ENCODE measurements at regions not wholly inside any gene's neighbourhood (a gene's known extent, or its start where the extent isn't known, plus 50 kb on each side); places are given as distances from the start of the nearest gene placed in this dataset.
"Not testable (repeated sequence)": the region's sequence is repeated elsewhere in the genome, so short reads cannot be mapped to it uniquely, and the experiment has no call there.

DNA sequence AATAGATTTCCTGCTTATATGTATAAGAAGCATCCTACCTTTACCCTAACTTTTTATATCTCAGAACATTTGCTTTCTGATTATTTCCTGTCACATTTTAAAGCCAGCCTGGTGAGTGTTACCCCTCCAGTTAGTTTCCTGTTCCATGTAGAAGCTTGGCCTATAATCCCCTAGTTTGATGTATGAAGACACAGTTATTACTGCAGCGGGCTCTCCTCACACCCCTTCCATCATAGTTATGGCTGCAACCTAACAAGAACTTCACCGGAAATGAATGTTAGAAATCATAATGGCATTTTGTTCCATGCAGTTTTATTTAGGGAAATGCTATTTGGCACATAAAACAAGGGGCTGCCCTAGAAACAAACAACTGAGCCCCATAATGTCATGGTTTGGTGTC is 400.2 kb upstream of the SETBP1 start:
- no peak for DNase-seq (ENCODE audit: low spot score)

GRCh38 chr18:44286049-44286448 is 394.6 kb upstream of the SETBP1 start:
- ATAC-seq = no peak
- no peak for DNase-seq (ENCODE audit: low spot score)

More for the DNA sequence above, 400.2 kb upstream of the SETBP1 start:
- ATAC-seq = no peak

DNA sequence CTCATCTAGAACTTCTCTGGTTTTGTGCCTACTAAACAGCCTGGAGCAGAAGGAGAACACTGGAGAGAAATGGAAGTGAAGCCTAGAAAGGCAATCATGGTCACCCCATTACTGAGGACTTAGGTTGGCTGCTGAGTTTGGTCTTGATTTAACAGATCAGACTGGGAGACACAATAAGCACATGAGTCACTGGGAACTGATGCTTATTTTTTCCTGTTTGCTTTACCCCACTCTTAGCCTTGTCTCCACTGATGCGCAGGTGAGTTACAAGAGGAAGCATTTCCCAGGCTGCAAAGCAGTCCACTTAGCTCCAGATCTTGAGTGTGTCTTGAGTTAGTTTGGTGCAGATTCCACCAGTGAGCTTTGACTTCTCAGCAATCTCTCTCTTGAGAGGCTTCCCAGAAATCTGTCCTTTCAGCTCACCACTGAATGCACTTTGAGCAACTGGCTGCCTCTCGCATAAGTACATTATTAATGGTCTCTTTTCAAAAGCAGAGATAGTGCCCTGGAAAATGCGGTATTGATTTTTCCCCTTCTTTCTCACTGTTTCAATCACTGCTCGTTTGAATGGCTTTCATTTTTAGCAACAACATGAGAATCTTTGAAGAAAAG is 390.2 kb upstream of the SETBP1 start:
- ATAC-seq = no peak

GRCh38 chr18:44298566-44298965 is 382.1 kb upstream of the SETBP1 start:
- ATAC-seq = no peak
- no peak for DNase-seq (ENCODE audit: low spot score)

More for the DNA sequence above, 390.2 kb upstream of the SETBP1 start:
- DNase-seq (ENCODE audit: low spot score) = no peak

DNA sequence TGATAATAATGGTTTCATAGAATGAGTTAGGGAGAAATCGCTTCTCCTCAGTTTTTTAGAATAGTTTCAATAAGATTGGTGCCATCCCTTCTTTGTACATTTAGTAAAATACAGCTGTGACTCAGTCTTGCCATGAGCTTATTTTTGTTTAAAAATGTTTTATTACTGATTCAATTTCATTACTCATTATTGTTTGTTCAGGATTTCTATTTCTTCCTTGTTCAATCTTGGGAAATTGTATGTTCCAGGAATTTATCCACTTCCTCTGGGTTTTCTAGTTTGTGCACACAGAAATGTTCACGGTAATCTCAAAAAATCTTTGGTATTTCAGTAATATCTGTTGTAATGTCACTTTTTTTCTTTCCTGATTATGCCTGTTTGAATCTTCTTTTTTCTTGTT is 371.5 kb upstream of the SETBP1 start:
- DNase-seq (ENCODE audit: low spot score) (no peak), ATAC-seq (no peak)

DNA sequence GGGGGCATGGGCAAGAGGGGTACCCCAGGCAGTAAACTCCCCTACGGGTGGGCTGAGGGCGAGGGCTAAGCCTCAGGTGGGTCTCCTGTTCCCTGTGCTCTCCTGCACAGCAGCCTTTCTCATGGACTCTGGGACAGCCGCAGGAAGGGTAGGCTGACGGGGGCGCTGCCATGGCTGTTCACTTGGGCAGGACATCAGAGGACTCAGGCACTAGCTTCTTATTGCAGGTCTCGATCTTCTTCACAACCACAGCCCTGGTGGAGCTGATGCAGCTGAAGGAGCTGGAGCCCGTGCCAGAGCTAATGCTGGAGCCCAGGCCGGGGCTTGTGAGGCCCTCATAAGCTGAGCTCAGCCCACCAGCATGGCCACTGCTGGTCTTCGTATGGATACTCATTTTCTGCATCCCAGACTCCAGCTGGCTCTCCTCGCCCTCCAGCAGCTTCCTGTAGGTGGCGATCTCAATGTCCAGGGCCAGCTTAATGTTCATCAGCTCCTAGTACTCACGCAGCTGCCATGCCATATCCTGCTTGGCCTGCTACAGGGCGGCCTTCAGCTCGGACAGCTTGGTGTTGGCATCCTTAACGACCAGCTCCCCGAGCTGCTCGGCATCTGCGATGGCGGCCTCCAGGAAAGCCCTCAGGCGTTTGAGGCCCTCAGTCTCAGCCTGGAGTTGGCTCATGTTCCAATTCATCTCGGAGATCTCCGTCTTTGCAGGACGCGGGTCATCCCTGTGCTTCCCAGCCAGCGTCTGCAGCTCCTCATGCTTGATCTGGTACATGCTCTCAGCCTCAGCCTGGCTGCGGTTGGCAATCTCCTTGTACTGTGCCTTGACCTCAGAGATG is 359.8 kb upstream of the SETBP1 start:
- no peak for DNase-seq (ENCODE audit: low spot score)
- ATAC-seq = no peak

- DNase-seq (ENCODE audit: low spot score) (no peak), ATAC-seq (no peak)
Measured at GRCh38 chr18:44321868-44322590, 358.7 kb upstream of the SETBP1 start.

DNA sequence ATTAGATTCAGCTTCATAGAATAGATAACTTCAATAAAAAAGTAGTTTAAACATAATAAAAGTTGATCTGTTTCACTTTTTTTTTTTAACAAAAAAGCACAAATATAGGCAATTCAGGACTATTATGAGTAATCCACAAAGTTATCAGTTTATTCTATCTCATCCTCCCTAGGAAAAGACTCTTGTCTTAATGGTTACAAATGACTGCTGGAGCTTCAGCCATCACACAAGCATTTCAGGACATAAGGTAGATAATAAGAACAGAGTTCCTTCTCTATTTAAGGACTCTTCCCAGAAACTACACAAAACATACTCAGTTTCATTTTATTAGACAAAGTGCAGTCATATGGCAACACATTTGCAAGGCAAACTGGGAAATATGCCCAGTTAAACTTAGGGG is 357.6 kb upstream of the SETBP1 start:
- no peak for ATAC-seq
- DNase-seq (ENCODE audit: low spot score) = no peak

GRCh38 chr18:44324361-44324760 is 356.3 kb upstream of the SETBP1 start:
- ATAC-seq = no peak
- no peak for DNase-seq (ENCODE audit: low spot score)

DNA sequence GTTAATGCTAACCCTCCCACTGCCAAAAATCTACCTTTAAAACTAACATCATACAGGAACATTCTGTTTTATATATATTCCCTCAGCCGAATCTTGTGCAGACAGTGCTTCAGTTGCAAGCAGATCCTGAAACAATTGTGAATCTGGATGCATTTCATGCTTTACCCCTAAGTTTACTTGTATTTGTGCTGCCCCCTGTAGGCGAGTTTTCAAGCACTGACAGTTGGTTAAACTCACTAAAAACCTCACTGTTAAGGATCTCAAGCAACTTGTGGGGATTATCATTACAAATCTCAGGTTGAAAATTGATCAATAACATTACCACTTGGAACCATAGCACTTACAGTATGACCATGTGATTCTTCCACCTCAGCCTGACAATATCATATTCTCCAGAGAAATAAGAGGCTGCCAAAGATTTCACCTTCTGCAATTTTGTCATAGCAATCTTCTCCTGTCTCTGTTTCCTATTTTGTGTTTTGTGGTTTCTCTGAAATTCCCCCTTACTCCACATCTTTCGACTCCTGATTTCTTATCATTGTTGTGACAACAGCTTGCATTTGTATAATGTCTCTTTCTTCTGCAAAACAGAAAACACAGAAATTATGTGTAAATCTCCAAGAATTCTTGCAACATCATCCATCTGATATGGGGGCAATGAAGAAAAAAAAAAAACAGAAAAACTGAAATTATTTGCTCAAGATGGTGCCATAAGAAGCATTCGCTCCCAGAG is 354.6 kb upstream of the SETBP1 start:
- ATAC-seq = no peak

DNA sequence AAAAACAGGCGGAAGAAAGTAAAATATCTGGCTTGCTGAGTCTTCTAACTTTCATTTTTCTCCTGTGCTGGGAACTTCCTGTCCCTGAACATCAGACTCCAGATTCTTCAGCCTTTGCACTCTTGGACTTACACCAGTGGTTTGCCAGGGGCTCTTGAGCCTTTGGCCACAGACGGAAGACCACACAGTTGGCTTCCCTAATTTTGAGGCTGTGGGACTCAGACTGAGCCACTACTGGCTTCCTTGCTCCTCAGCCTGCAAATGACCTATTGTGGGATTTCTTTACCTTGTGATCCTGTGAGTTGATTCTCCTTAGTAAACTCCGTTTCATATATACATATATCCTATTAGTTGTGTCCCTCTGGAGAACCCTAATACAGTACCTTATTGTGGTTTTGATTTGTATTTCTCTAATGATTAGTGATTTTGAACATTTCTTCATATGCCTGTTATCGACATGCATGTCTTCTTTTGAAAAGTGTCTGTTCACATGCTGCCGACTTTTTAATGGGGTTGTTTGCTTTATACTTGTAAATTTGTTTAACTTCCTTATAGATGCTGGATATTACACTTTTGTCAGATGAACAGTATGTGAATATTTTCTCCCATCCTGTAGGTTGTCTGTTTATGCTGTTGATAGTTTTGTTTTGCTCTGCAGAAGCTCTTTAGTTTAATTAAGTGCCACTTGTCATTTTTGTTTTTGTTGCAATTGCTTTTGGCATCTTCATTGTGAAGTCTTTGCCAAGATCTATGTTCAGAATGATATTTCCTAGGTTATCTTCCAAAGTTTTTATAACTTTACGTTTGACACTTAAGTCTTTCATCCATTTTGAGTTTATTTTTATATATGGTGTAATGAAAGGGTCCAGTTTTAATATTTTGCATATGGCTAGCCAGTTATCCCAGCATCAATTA is 348.8 kb upstream of the SETBP1 start:
- no peak for DNase-seq (ENCODE audit: low spot score)
- no peak for ATAC-seq

More for the DNA sequence above, 354.6 kb upstream of the SETBP1 start:
- DNase-seq (ENCODE audit: low spot score) = no peak

DNA sequence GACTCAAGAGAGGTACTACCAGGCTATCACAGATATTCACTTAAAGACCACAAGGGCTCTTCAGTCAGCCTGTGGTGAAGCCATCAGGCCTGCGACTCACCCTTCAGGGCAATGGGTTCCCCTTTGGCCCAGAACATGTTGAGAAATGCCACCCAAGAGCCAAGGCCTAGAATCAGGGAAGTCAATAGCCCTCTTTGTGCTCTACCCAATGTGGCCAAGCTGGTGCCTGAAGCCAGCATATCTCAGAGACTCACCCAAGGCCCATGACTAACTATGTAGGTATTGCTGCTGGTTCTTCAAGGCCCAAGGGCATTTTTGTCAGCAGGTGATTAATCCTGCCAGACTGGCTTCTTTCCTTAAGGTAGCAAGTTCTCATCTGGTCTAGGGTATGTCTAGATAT is 338.9 kb upstream of the SETBP1 start:
- DNase-seq (ENCODE audit: low spot score) (no peak), ATAC-seq (no peak)

DNA sequence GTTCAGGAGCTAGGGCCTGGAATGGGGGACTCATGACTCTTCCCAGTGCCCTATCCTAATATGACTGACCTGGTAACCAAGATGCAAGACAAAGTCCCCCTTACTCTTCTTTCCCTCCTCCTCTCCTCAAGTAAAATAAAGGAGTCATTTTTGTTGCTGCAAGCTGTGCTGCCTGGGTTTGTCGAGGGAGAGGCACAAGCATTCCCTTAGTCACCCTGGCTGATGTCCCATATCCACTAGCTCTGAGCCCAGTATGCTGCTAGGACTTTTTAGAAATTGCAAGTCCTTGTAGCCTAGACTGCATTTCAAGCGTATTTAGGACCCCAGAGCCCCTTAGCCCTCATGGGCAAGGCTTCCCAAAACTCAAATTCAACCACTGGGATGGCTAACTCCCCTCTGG is 338.5 kb upstream of the SETBP1 start:
- ATAC-seq = no peak
- no peak for DNase-seq (ENCODE audit: low spot score)

DNA sequence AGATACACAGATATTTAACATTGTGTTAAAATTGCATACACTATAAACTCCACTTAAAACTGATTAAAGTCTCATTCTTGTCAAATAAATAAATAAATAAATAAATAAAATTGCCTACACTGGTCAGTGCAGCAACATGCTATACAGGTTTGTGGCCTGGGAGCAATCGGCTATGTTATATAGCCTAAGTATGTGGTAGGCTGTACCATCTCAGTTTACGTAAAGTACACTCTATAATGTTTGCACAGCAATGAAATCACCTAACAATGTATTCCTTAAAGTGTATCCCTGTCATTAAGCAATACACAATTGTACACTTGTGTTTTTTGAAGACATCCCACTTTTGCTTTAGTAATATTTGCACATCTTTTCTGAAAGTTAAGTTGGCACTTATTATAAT is 337.7 kb upstream of the SETBP1 start:
- no peak for DNase-seq (ENCODE audit: low spot score)
- ATAC-seq = no peak

DNA sequence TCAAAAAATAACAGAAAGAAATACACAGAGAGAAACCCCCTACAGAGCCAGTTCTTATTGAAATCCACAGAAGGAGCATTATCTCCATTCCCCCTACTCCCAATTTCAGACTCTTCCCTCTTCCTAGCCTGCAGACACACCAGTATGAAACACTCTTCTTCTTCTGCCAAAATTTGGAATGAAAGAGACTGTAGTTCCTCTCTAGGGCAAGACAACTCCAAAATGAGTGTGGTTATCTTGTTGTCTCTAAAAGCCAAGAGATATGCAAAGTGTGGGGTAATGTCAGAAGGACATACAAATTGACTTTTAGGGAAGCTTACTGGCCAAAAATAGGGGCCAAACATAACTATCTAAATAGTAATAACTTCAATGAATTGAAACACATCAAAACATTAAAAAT is 337.1 kb upstream of the SETBP1 start:
- DNase-seq (ENCODE audit: low spot score) = no peak
- ATAC-seq = no peak

DNA sequence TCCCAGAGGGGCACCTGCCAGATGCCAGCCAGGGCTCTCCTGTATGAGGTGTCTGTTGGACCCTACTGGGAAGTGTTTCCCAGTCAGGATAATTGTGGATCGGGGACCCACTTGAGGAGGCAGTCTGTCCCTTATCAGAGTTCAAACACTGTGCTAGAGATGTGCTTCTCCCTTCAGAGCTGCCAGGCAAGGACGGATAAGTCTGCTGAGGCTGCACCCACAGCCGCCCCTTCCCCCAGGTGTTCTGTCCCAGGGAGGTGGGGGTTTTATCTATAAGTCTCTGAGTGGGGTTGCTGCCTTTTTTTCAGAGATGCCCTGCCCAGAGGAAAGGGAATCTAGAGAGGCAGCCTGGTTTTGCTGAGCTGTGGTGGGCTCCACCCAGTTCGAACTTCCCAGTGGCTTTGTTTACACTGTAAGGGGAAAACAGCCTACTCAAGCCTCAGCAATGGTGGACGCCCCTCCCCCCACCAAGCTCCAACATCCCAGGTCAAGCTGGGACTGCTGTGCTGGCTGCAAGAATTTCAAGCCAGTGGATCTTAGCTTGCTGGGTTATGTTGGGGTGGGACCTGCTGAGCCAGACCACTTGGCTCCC is 324.0 kb upstream of the SETBP1 start:
- ATAC-seq = no peak
- no peak for DNase-seq (ENCODE audit: low spot score)

GRCh38 chr18:44358402-44358801 is 322.3 kb upstream of the SETBP1 start:
- no peak for DNase-seq (ENCODE audit: low spot score)
- no peak for ATAC-seq

DNA sequence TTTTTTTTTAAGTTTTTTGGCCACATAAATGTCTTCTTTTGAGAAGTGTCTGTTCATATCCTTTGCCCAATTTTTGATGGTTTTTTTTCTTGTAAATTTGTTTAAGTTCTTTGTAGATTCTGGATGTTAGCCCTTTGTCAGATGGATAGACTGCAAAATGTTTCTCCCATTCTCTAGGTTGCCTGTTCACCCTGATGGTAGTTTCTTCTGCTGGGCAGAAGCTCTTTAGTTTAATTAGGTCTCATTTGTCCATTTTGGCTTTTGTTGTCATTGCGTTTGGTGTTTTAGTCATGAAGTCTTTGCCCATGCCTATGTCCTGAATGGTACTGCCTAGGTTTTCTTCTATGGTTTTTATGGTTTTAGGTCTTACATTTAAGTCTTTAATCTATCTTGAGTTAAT is 320.9 kb upstream of the SETBP1 start:
- DNase-seq (ENCODE audit: low spot score) = not testable (repeated sequence)

DNA sequence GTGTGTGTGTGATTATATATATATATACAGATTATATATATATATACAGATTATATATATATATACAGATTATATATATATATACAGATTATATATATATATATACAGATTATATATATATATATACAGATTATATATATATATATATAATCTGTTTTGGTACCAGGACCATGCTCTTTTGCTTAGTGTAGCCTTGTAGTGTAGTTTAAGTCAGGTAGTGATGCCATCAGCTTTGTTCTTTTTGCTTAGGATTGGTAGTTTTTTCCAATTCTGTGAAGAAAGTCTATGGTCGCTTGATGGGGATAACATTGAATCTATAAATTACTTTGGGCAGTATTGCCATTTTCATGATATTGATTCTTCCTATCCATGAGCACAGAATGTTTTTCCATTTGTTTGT is 318.5 kb upstream of the SETBP1 start:
- ATAC-seq; DNase-seq (ENCODE audit: low spot score): not testable (repeated sequence)

More for the DNA sequence above, 320.9 kb upstream of the SETBP1 start:
- not testable (repeated sequence) for ATAC-seq

DNA sequence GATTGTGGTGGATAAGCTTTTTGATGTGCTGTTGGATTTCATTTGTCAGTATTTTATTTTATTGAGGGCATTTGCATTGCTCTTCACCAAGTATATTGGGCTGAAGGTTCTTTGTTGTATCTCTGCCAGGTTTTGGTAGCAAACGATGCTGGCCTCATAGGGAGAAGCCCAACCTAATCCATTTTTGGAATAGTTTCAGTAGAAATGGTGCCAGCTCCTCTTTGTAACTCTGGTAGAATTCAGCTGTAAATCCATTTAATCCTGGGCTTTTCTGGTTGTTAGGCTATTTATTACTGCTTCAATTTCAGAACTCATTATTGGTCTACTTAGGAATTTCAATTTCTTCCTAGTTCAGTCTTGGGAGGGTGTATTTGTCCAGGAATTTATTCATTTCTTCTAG is 309.8 kb upstream of the SETBP1 start:
- ATAC-seq (no peak), DNase-seq (ENCODE audit: low spot score) (no peak)

All from left lobe of liver (tissue), 2 donors.